ENCODE measurements at regions not wholly inside any gene's neighbourhood (a gene's known extent, or its start where the extent isn't known, plus 50 kb on each side); places are given as distances from the start of the nearest gene placed in this dataset.

DNA sequence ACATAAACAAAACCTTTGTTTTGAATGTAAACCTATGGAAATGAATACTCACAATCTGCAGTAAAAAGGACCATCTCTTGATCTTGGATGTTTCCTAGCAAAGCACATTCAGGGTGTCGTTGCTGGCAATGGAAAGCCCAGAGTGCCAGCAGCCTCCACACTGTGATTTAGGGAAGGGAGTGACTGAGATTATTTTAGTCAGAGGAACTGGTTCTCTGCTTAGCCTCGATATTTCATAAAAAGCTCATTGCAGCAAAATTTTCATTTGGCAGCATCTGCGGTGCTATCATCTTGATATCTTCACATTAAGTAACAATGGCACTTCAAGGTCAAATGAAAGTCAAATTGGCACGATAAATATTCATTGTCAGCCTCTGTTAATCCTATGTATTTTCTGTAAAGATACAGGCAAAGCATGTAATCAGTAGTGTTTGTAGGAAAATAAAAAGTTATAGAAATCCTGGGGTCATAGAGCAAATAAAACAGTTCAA, 116.0 kb downstream of the MACIR start:
- DNase-seq: no peak

DNA sequence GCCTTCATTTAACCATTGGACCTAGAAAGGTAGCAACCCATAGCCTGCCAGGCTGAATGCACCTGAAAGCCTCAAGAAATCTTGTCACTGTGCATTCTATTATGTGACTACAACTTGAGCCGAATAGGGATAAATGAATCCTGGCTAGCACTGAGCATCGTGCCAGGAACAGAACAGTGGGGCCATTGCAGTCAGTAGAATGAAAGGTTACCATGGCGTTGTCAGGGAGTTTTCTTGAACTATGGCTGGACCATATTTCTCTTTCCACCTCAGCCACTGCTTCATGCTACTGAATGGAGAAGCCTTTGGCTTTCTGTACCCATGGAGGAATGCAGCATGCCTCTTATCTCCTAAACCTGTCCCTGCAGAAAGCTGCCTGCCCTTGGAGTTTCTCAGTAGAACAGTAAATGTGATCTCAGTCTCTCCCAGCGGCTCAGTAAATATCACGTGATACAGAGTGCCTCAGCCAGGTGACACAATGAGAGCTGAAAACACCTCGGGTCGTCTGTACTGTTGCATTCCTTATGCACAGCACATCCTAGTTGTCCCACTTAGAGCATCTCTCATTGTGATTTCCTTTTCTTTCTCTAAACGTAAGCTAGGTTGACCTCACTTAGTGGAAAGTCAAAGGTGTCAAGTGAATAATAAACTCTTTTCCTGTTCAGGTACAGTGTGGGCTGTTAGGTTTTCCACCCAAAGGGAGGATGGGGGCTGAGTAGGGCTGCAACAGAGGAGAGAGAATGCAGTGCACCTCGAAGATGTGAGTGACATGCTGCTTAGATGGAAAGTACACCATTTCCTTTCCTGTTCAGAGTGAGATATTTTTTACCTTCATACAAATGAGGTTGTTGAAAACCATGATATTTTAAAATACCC, 115.3 kb downstream of the MACIR start:
- peak in 1 of 2 experiments; percentile 19 for DNase-seq

- no peak for DNase-seq
Measured at GRCh38 chr5:103371046-103371607, 112.6 kb downstream of the MACIR start.

DNA sequence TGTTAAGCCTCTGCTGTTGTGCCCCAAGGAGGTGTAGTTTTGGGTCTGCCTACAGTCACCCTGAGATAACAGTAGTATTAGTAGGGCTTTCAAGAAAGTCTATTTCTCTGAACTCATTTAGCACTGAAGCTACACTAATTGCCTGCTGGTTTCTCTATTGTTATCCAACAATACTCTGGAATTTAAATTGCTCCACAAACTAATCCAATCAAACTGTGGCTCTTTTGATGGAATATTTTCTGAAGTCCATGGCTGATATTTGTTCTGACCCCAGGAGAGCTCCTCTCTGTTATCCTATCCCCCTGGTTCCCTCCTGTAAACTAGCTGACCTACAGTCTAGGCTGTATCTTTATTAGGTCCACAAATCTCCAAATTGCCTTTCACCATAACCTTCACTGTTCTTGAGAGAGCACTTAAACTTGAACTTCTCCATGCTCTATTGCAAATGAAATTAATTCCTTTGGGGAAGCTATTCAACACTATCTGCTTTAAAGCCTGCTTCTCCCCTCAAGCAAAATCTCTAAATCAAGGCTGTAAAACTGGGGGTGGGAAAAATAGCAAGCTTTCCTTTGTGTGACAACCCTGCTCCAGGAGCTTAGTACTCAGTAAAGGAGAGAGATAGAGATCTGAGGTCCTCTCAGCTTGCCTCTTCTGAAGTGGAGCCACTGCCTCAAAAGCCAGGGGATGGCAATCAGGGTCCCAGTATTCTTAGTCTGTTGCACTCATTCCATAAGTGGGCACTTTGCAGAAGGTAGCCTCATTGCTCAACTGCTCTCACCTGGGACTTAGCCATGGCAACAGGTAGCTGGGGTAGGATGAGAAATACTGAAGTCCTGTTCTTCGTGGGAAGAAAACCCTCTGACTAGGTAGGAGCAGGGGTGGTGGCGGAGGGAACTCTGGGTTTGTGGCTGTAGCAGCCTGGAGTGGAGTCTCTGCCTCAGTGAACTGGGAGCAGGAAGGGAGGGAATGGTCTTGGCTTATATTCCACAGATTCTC, 110.9 kb downstream of the MACIR start:
- peak; percentile 76 to 78 for DNase-seq

DNA sequence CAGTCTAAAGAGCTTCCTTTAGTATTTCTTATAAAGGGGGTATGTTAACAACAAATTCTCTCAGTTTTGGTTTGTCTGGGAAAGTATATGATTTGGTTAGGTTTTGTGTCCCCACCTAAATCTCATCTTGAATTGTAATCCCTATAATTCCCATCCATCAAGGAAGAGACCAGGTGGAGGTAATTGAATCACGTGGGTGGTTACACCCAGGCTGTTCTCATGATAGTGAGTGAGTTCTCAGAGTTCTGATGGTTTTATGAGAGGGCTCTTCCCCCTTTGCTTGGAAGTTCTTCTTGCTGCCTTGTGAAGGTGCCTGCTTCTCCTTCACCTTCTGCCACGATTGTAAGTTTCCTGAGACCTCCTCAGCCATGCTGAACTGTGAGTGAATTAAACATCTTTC, 109.1 kb downstream of the MACIR start:
- DNase-seq: no peak

DNA sequence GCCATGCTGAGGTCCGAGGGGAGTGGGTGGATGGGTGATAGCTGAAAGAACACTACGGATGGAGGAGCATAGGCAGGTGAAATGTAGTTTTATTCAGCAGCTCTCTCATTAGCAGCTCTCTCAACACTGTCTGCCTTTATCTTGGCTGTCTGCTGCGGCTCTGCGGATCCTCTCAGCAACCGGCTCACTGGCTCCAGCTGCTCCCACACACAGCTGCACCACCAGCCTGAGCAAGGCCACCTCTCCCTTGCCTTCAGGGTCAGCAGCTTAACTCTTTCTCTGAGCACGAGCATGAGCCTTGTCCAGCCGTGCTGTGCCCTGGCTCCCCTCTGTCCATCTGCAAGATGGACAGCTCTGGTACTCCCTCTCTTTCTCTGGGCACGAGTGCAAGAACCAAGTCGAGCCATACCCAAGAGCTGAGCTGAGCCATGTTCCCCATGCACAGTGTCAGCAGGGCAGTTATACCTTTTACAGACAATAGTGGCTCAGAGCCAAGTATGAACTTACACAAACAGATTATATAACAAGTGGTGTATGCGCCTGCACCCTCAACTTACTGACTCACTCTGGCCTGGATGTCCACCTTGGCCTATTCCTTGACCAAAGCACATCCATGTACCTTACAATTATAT, 108.5 kb downstream of the MACIR start:
- no peak for DNase-seq

DNA sequence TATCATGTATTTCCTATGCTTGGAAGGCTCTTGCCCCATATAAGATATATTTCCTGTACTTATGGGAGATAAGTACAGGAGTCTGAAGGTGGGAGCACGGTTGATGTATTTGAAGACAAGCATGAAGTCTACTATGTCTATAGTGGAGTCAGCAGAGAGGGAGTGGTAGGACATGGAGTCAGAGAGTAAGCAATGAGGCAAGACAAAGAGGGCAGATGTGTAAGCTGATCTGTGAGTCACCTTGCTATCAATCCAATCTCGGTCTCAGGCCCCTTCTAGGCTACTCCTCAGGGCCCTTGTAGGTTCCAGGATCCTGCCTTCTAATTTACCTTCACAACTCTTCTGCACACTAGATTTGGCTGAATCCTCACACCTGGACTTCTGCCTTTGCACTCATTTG, 105.5 kb downstream of the MACIR start:
- no peak for DNase-seq

DNA sequence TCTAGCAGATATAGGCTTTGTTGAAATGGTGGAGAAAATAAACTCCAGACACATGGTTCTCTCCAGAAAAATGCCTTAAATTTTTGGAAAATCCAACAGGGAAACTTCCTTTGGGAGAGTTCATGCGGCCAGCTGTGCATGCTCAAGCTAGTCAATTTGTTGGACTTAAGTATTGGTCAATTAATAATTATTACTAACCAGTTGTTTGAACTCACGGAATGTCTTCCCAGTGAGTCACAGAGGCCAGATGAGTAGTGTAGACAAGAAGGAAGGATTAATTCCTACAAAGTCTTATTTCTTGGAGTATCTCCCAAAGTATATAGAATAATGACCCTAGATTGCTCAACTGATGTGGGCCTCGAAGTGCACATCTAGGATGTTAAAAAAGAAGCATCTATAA, 103.6 kb downstream of the MACIR start:
- no peak for DNase-seq

- no peak for DNase-seq
Measured at GRCh38 chr5:103360475-103360874, 101.9 kb downstream of the MACIR start.

DNA sequence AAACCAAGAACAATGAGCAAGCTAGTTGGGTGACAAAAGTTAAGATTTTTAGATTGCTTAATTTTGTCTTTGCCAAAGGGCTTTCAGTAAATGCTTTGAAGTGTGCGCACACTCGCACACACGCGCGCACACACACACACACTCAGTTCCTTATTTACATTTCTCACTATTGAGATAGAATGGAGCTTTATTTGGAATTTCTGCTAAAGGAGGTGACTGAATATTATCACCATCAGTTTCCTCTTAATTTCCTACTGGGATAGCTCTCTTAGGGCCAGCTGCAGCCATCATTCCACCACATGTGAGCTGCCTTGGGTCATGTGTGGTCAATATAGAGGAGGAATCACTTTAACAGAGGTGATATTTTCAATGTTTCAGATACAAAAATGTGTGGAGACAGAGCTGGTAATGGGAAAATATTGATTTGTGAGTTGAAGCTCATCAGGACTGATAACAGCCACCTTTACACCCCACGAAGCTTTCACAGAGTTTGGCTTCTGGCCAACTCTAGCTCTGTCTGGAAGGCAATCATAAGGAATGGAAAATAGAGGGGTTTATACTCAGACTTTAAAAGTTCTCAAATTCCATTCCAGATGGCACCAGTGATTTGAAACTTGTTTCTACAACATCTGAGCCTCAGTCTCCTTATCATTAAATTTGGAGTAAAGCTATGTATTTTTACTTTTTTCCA, 99.9 kb downstream of the MACIR start:
- DNase-seq: no peak

DNA sequence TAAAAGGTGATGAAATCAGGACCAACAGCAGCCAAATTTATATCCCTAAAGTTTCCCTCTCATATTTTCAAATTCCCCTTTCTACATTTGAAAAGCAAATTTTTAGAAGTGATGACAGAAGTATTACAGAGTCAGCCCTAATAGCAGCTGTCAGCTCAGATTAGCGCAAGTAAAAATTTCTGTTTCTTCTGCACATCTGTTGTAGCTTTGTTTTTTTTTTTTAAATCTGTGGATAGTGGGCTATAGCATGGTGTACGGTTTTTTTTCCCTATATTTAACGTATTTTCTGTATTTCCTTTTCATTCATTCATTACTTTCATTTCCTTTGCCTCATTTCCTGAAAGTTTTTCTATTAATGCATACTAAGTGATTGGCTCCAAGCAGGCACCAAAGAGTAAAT, 99.1 kb downstream of the MACIR start:
- DNase-seq: no peak

- no peak for DNase-seq
Measured at GRCh38 chr5:103356350-103357091, 98.0 kb downstream of the MACIR start.

DNA sequence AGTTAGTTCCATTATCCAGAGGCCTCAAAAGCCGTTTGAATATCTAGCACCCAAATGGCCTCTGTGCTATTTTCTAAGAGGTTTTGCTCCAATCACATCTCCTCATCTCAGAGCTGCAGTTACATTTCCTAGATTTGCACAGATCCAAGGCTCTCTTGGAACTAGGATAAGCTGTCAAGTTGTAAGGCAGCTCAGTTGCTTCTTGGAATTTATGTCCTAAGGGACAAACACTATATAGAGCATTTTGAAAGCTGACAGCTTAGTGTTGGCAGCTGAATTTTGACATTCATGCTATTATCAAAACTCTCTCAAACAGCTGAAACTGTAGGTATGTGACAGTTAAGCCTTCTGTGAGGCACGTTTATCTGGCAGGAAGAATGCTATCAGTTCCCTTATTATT, 97.0 kb downstream of the MACIR start:
- no peak for DNase-seq

GRCh38 chr5:103354446-103354845, 95.9 kb downstream of the MACIR start:
- DNase-seq: no peak

DNA sequence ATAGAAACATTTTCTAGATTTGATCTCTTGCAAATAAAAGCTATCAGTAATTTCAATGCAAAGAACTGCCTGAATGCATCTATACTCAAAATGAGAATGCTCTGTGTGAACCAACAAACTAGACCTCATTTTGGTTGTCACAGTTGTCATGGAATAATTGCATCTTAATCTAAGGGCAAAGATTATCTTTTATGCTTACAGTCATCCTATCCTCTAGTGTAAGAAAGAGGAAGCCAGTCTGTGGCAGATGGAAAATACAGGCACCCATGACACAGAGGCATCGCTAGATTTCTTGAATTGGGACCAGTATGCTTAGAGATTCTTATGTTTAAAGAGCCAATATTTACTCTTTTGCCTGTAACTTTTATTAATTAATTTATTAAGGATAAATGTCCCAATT, 95.0 kb downstream of the MACIR start:
- no peak for DNase-seq

DNA sequence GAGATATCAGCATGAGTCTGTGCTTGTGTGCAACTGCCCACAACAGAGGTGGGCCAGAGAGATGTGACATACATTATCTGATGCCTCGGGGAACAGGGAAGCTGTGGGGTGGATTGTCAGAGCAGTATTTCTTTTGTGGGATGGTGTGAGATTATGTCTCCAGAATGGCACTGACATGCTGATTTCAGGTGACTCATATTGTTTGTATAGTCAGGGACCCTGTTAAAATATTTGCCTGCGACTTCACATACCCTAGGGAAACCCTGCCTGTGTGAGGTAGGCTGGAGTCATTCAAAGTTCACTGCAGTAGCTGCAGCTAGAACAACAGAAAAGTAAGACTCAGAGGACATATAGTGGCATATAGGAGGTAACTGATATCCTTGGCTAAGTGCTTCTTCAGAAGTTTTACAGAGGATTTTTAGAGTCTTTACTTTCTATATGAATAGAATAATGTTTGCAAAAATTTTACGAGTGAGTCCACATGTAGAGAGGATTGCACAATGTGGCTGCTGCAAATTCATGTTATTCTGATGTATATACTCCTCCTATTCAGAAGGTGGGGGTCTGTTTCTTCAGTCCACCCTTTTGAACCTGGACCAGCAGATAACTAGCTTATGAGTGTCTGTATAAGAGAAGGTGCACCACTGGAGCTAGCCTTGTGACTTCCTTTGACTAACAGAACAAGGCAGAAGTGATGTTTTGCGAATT, 89.3 kb downstream of the MACIR start:
- DNase-seq: no peak

DNA sequence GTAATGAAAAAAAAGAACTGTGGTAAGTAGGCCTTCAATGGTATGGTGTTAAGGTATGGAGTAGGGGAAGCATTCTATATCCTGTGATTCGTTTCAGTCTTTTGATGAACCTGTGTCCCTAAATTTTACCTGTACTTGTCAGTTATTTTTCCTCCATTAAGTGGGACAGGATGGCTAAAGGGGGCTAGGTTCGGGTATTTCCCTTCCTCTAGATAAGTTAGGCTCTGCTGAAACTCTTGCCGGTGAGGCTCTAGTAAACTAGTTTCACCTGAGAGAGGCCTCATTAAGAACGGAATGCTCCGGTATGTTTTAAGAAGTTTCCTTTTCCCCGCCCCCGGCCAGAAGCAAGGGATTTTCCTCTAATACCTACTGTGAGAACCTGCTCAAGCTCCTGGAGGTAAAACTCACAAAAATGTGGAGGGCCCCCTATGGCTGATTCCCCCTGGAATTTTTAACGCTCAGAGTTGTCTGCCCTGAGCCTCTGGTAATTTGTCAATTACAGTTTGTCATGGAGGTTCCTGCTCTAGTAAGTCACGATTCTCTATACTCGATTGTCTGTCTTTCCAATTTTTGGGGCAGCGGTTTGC, 87.7 kb downstream of the MACIR start:
- no peak for DNase-seq

DNA sequence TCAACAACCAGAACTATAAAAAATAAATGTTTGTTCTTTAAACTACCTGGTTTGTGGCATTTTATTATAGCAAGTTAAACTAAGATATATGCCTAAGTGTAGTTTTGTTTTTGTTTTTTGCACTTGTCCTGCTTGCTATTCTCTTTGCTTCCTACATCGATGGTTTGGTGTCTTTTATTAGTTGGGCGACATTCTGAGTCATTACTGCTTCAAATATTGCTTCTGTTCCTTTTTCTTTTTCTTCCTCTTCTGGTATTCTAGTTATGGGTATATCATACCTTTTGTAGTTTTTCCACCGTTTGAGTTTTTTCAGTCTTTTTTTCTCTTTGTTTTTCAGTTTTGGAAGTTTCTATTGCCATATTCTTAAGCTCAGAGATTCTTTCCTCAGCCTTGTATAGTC, 86.9 kb downstream of the MACIR start:
- DNase-seq: no peak

DNA sequence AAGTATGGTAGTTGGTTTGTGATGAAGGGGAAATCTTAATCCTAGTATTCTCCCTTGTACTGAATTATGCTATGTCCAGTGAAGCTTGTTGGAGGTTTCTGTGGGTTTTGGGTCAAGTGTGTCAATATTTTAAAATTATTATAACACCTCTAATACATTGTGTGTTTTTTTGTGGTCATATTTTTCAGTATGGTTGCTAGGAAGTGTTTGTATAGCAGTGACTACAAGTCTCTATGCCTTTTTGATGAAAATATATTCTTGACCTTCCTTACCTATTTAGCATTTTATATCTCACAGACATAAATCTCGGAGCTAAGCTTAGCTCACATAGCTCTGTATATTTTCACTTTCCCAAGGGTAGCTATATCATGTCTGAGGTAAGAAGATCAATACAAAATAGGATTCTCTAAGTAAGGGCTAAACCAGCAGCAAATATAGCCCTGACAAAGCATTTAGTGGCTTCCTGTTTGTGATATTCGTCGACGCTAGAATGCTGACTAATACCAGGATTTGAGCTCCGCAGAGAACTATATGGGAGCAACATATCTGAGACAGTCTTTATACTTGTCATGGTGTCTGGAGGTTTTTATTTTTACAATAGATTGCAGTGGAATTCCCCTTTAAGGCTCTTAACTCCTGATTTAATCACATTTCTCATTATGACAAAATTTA, 82.3 kb downstream of the MACIR start:
- no peak for DNase-seq

DNA sequence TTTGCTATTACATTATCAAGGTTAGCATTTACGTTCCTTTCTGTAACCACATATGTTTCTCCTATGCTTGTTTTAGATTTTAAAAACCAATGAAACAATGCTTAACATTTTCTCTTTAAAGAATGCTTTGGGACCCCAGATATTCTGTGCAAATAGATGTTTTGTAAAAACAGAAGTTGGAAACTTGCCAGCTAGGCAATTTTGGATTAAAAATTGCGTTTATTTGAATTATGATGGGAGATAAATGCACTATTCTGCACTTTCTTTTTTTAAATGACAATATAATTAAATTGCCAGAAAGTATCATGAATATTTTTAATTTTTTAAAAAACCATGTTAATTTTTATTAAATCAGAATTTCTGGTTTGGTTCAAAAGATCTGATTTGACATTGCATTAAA, 81.6 kb downstream of the MACIR start:
- DNase-seq: no peak

All from NCI-H187 (cell line).